A673 (cell line): ENCODE measurements at regions not wholly inside any gene's neighbourhood (a gene's known extent, or its start where the extent isn't known, plus 50 kb on each side); places are given as distances from the start of the nearest gene placed in this dataset.

Experiments
- BruUV-seq: library from RNA; stranded (reverse); fragments of 400-500 nt; replicated peaks from 2 replicates; lab custom pipeline; 2021; lab: Mats Ljungman, UMichigan
- CTCF ChIA-PET: fragments of 300-600 bp; sonication (Branson Sonifier 250); formaldehyde crosslinking; loops from one replicate; lab custom pipeline; 2022; ENCODE audit warnings: antibody characterized with exemption; lab: Charles Lee
- POLR2A ChIA-PET: fragments of 300-600 bp; sonication (Branson Sonifier 250); formaldehyde crosslinking; loops from one replicate; lab custom pipeline; 2022; ENCODE audit warnings: antibody characterized with exemption; ENCODE audit not compliant: low non-redundant PET; lab: Charles Lee
- DNase-seq: peaks from one replicate; pipeline ENCODE4 v3.0.0-alpha.2; 2015; ENCODE audit warnings: low spot score
- H3K27ac ChIP-seq: fragments of 200-600 bp; sonication (generic); 2 replicates; pipeline ENCODE4 v1.5.1; 2016; ENCODE audit warnings: mixed run types, low read depth, mild to moderate bottlenecking, mixed read lengths, antibody characterized with exemption, low read length; ENCODE audit not compliant: poor library complexity, severe bottlenecking
- H3K27me3 ChIP-seq: fragments of 200-600 bp; sonication (generic); replicated peaks from 2 replicates; pipeline ENCODE4 v1.6.1; 2017; ENCODE audit warnings: mixed run types, low read depth, mild to moderate bottlenecking, mixed read lengths, antibody characterized with exemption, low read length; ENCODE audit not compliant: insufficient read depth, poor library complexity
- H3K36me3 ChIP-seq: fragments of 200-600 bp; sonication (generic); 2 replicates; pipeline ENCODE4 v1.6.1; 2016; ENCODE audit warnings: mixed run types, mild to moderate bottlenecking, mixed read lengths, antibody characterized with exemption, low read length; ENCODE audit not compliant: insufficient read depth, poor library complexity, severe bottlenecking
- H3K4me1 ChIP-seq: fragments of 200-600 bp; sonication (generic); 2 replicates; pipeline ENCODE4 v1.6.1; 2017; ENCODE audit warnings: mixed run types, mild to moderate bottlenecking, mixed read lengths, antibody characterized with exemption, low read length; ENCODE audit not compliant: insufficient read depth, poor library complexity, severe bottlenecking
- H3K4me3 ChIP-seq: fragments of 200-600 bp; sonication (generic); 2 replicates; pipeline ENCODE4 v1.5.1; 2016; ENCODE audit warnings: low read depth, mixed run types, mild to moderate bottlenecking, mixed read lengths, low read length; ENCODE audit not compliant: poor library complexity, severe bottlenecking
- H3K9me3 ChIP-seq: fragments of 200-600 bp; sonication (generic); 2 replicates; pipeline ENCODE4 v1.6.1; 2016; ENCODE audit warnings: mixed run types, low read depth, mild to moderate bottlenecking, mixed read lengths, antibody characterized with exemption, low read length; ENCODE audit not compliant: poor library complexity, severe bottlenecking
- EZH2 ChIP-seq: fragments of 200-600 bp; sonication (generic); IDR thresholded peaks from 2 replicates; pipeline ENCODE4 v1.6.1; 2017; ENCODE audit warnings: borderline replicate concordance, low read depth, mild to moderate bottlenecking, mixed read lengths, antibody characterized with exemption, low read length; ENCODE audit not compliant: poor library complexity, severe bottlenecking
- intact Hi-C: fragments of 100-400 bp; cut with micrococcal nuclease; formaldehyde crosslinking; loops from one replicate; pipeline ENCODE4 v1.10.0; 2022; ENCODE audit not compliant: unreplicated experiment
- TF ChIP-seq, protein P1 (sequence below): fragments of 300-800, 200-600 bp; sonication (generic); conservative IDR thresholded peaks from 2 replicates; pipeline ENCODE4 v1.5.1; 2017; ENCODE audit warnings: low read depth, mild to moderate bottlenecking, antibody characterized with exemption, low read length, moderate library complexity, mixed read lengths

DNA sequence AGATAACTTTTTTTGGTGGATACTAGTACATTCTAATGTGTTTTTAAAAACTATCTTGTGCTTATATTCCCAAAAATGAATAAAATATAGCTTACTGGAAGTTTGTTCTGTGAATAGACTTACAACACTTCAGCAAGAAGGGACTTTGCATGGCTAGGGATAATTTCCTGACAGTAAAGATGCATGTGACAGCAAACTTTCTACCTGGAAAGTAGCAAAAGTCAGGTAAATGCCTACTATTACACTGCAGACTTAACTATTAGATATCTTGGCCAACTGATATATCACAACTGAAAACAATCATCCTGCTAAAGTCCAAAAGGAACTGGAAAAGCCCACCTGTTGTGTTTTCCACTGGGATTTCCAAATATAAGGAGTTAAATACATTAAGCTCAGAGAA lies 1753.5 kb upstream of the CELF4 start:
- H3K4me1 ChIP-seq = peaks cover 8% of the 10 kb centered on the region
- ChIA-PET CTCF (no interaction called here), POLR2A (no interaction called here)
- H3K4me3 ChIP-seq = no peak overlapping the region
- no peak for TF ChIP-seq EZH2
- TF ChIP-seq, protein P1, sequence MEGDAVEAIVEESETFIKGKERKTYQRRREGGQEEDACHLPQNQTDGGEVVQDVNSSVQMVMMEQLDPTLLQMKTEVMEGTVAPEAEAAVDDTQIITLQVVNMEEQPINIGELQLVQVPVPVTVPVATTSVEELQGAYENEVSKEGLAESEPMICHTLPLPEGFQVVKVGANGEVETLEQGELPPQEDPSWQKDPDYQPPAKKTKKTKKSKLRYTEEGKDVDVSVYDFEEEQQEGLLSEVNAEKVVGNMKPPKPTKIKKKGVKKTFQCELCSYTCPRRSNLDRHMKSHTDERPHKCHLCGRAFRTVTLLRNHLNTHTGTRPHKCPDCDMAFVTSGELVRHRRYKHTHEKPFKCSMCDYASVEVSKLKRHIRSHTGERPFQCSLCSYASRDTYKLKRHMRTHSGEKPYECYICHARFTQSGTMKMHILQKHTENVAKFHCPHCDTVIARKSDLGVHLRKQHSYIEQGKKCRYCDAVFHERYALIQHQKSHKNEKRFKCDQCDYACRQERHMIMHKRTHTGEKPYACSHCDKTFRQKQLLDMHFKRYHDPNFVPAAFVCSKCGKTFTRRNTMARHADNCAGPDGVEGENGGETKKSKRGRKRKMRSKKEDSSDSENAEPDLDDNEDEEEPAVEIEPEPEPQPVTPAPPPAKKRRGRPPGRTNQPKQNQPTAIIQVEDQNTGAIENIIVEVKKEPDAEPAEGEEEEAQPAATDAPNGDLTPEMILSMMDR = no peak
- H3K27me3 ChIP-seq = no peaks in the 10 kb centered on the region
- H3K36me3 ChIP-seq = no peaks in the 10 kb centered on the region
- no TSS peak for BruUV-seq
- no peak overlapping the region for H3K27ac ChIP-seq
- H3K9me3 ChIP-seq = no peaks in the 10 kb centered on the region
- intact Hi-C loops = no loop called here
- no peak for DNase-seq

DNA sequence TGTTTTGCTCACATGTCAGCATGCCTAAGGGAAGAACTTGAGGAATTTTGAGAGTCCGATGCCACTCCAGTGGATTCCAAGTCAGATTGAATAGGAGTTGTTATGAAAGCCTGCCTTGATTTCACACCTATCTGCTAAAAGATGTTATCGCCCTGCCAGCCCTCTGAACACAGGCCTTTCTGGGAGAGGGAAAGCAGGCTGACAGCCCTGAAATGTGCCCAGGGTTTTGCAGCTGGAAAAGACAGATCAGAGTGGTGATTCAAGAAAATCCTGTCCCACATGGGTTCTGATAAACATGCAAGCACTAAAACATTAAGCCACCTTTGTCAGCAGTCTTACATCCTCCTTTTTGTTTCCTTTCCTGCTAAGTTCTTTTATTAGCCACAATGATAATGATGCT lies 1752.9 kb upstream of the CELF4 start:
- intact Hi-C loops = no loop called here
- ChIA-PET CTCF (no interaction called here), POLR2A (no interaction called here)
- no peak for DNase-seq
- TF ChIP-seq, protein P1 = no peak
- no peak for TF ChIP-seq EZH2
- peaks cover 8% of the 10 kb centered on the region for H3K4me1 ChIP-seq
- no peak overlapping the region for H3K27ac ChIP-seq
- no peak overlapping the region for H3K4me3 ChIP-seq
- no TSS peak for BruUV-seq
- H3K27me3 ChIP-seq = no peaks in the 10 kb centered on the region
- H3K9me3 ChIP-seq = no peaks in the 10 kb centered on the region
- H3K36me3 ChIP-seq = no peaks in the 10 kb centered on the region

DNA sequence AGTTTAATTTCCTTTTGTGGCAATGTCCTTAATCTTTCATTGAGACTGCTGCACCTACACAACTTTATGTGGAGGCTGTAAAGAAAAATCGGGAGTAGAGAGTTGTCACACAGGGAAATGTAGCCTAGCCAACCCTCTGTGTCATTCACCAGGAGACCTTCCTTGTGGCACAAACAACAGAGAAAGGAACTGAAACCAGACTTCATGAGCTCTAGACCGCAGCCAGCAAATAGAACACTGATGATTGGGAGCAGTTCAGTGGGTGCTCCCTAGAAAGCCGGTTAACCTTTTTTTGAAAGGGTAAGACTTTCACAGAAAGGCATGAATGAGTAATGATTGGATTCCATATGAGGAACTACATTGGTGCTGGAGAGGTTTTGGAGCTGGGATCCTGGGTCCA lies 1752.4 kb upstream of the CELF4 start:
- no peak overlapping the region for H3K27ac ChIP-seq
- DNase-seq = no peak
- H3K9me3 ChIP-seq = no peaks in the 10 kb centered on the region
- BruUV-seq = no TSS peak
- ChIA-PET CTCF (no interaction called here), POLR2A (no interaction called here)
- no peak for TF ChIP-seq EZH2
- TF ChIP-seq, protein P1 = no peak
- peaks cover 8% of the 10 kb centered on the region for H3K4me1 ChIP-seq
- H3K36me3 ChIP-seq = no peaks in the 10 kb centered on the region
- no peaks in the 10 kb centered on the region for H3K27me3 ChIP-seq
- no peak overlapping the region for H3K4me3 ChIP-seq
- intact Hi-C loops = no loop called here

DNA sequence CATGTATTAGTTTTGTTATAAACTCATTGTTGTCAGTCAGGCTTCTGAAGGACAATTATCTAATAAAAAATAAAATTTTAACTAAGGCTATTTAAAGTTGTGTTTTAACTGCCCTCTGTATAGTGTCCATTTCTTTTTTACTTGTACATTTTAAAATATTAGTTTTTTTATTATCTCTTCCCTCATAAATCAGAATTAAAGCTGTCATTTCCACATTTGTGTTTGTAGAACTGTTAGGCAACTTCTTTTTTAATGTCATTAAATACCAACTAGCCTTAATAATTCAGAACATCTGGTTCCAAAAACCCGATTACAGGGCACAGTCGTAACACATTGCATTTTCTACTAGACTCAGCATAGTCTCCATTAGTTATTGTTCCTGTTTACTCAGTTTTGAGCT lies 1749.0 kb upstream of the CELF4 start:
- CTCF ChIA-PET = no interaction called here
- intact Hi-C loops = no loop called here
- no peak for TF ChIP-seq EZH2
- TF ChIP-seq, protein P1 = no peak
- no peak overlapping the region for H3K4me3 ChIP-seq
- no peaks in the 10 kb centered on the region for H3K27me3 ChIP-seq
- peaks cover 8% of the 10 kb centered on the region for H3K4me1 ChIP-seq
- POLR2A ChIA-PET = no interaction called here
- no peaks in the 10 kb centered on the region for H3K9me3 ChIP-seq
- DNase-seq = peak; percentile 5
- no peak overlapping the region for H3K27ac ChIP-seq
- BruUV-seq = no TSS peak
- no peaks in the 10 kb centered on the region for H3K36me3 ChIP-seq
